ENCODE measurements at regions not wholly inside any gene's neighbourhood (a gene's known extent, or its start where the extent isn't known, plus 50 kb on each side); places are given as distances from the start of the nearest gene placed in this dataset.

DNA sequence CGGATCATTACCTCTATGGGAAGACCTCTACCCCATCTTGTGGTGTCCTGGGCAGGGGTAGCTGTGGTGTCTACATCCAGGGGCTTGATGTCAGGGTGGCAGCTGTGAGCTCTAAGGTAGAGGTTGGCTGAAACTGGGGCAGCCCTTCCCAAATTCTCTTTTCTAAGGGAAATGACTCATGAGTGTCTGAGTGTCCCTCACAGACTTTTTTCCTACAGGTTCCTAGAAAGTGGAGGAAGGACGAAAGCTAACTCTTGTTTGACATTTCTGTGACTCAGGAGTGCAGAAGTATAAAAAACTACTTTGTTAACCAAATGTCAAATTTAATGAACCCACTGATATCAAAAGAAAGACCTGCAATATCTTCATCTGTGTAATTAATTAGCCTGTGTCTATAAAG is 481.5 kb downstream of the PDCD6IP start:
- no peak for DNase-seq (ENCODE audit: low read depth in 1 of 2, low spot score in 1 of 2)
- no peak overlapping the region for H3K4me3 ChIP-seq (replicated peaks; ENCODE audit: insufficient read depth, low read length)
- no peak overlapping the region for H3K27ac ChIP-seq (replicated peaks)
- no peak for TF ChIP-seq SPI1 (IDR thresholded peaks at IDR 0.05; ENCODE audit: borderline replicate concordance, low read depth)
- H3K27me3 ChIP-seq (ENCODE audit: insufficient read depth, poor library complexity, severe bottlenecking) = no peaks in the 10 kb centered on the region

DNA sequence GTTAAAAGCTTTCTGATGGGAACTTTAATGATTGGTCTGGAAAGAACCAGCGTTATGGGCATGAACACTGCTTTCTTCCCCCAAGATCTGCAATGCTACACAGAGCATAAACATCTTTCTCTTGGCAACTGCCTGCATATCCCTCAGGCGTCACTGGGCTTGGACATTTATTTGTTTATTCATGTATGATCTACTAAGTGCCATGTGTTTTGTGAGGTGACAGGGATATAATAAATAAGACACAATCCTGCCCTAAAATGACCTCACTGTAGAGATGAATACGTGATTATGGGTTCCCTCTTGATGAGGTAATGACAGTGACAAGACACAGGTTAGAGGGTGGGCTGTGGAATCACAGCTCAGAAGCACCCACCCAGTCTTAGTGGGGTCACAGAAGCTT is 485.3 kb downstream of the PDCD6IP start:
- DNase-seq (ENCODE audit: low read depth in 1 of 2, low spot score in 1 of 2) = no peak
- H3K27ac ChIP-seq (replicated peaks) = no peak overlapping the region
- TF ChIP-seq, protein P1, sequence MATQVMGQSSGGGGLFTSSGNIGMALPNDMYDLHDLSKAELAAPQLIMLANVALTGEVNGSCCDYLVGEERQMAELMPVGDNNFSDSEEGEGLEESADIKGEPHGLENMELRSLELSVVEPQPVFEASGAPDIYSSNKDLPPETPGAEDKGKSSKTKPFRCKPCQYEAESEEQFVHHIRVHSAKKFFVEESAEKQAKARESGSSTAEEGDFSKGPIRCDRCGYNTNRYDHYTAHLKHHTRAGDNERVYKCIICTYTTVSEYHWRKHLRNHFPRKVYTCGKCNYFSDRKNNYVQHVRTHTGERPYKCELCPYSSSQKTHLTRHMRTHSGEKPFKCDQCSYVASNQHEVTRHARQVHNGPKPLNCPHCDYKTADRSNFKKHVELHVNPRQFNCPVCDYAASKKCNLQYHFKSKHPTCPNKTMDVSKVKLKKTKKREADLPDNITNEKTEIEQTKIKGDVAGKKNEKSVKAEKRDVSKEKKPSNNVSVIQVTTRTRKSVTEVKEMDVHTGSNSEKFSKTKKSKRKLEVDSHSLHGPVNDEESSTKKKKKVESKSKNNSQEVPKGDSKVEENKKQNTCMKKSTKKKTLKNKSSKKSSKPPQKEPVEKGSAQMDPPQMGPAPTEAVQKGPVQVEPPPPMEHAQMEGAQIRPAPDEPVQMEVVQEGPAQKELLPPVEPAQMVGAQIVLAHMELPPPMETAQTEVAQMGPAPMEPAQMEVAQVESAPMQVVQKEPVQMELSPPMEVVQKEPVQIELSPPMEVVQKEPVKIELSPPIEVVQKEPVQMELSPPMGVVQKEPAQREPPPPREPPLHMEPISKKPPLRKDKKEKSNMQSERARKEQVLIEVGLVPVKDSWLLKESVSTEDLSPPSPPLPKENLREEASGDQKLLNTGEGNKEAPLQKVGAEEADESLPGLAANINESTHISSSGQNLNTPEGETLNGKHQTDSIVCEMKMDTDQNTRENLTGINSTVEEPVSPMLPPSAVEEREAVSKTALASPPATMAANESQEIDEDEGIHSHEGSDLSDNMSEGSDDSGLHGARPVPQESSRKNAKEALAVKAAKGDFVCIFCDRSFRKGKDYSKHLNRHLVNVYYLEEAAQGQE (IDR thresholded peaks at IDR 0.05; ENCODE audit: insufficient replicate concordance, low read depth) = no peak
- no peaks in the 10 kb centered on the region for H3K27me3 ChIP-seq (ENCODE audit: insufficient read depth, poor library complexity, severe bottlenecking)
- no peak overlapping the region for H3K4me3 ChIP-seq (replicated peaks; ENCODE audit: insufficient read depth, low read length)

DNA sequence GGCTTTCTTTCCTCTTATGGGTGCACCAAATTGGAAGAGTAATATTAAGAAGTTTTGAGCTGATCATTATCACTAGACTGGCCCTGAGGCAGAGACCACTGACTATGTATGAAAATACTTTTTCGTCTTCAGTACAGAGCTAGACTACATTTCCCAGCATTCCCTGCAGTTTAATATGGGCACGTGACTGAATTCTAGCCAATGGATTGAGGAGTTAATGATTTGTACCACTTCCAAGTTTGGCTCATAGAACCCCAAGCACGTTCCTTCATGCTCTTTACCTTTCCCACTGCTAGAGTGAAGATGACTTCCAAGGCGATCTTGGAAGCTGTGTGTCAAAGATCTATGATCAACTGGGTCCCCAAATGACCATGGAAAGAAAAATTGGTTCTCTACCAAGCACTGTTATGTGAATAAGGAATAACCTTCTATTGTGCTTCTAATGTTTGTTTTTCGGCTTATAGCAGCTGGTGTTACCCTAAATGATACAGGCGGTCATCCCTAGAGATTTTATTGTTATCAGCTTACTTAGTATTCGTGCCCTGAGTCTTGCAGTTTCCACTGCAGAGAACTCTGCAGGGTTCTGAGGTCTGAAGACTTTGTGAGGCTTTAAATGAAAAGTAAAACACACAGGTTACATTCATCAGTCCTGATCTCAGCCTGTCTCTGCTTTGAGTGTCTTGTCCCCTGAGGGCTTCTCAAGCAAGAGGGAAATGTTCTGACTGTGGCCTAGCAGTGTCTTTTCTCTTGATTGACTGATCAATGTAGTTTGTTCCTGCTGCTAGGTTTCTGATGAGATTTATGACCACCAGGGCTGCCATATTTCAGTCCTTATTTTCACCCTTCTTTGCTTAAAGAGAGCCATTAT is 486.8 kb downstream of the PDCD6IP start:
- no peak for DNase-seq (ENCODE audit: low read depth in 1 of 2, low spot score in 1 of 2)
- no peak overlapping the region for H3K27ac ChIP-seq (replicated peaks)

DNA sequence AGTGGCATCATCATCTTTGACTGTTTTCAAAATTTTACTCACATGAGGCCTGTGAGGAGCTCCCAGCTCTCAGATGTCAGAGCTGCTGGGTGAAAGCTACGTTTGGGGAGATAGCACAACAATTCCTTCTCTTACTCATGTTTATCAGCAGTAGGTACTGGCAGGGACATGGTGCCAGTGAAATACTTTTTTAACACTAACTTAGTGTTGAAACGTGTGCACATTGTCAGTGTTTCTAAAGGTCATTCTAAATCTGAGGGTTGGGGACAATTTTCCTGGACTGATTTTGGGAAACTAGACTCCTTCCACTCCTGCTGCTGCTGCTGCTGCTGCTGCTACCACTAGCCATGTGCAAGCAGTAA is 487.4 kb downstream of the PDCD6IP start:
- H3K4me3 ChIP-seq (replicated peaks; ENCODE audit: insufficient read depth, low read length) = no peak overlapping the region
- no peak overlapping the region for H3K27ac ChIP-seq (replicated peaks)
- TF ChIP-seq GABPA (IDR thresholded peaks at IDR 0.05; ENCODE audit: low read depth) = no peak
- TF ChIP-seq POLR2AphosphoS5 (IDR thresholded peaks at IDR 0.05; ENCODE audit: low read depth) = no peak
- TF ChIP-seq, protein P2, sequence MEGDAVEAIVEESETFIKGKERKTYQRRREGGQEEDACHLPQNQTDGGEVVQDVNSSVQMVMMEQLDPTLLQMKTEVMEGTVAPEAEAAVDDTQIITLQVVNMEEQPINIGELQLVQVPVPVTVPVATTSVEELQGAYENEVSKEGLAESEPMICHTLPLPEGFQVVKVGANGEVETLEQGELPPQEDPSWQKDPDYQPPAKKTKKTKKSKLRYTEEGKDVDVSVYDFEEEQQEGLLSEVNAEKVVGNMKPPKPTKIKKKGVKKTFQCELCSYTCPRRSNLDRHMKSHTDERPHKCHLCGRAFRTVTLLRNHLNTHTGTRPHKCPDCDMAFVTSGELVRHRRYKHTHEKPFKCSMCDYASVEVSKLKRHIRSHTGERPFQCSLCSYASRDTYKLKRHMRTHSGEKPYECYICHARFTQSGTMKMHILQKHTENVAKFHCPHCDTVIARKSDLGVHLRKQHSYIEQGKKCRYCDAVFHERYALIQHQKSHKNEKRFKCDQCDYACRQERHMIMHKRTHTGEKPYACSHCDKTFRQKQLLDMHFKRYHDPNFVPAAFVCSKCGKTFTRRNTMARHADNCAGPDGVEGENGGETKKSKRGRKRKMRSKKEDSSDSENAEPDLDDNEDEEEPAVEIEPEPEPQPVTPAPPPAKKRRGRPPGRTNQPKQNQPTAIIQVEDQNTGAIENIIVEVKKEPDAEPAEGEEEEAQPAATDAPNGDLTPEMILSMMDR (IDR thresholded peaks at IDR 0.05; ENCODE audit: insufficient read depth, low read length) = no peak
- no peak for TF ChIP-seq SPI1 (IDR thresholded peaks at IDR 0.05; ENCODE audit: borderline replicate concordance, low read depth)
- TF ChIP-seq, protein P1 (IDR thresholded peaks at IDR 0.05; ENCODE audit: insufficient replicate concordance, low read depth) = no peak
- no peak for DNase-seq (ENCODE audit: low read depth in 1 of 2, low spot score in 1 of 2)
- H3K27me3 ChIP-seq (ENCODE audit: insufficient read depth, poor library complexity, severe bottlenecking) = no peaks in the 10 kb centered on the region

More for the DNA sequence above, 486.8 kb downstream of the PDCD6IP start:
- no peak for TF ChIP-seq SPI1 (IDR thresholded peaks at IDR 0.05; ENCODE audit: borderline replicate concordance, low read depth)
- TF ChIP-seq, protein P2 (IDR thresholded peaks at IDR 0.05; ENCODE audit: insufficient read depth, low read length) = no peak
- TF ChIP-seq GABPA (IDR thresholded peaks at IDR 0.05; ENCODE audit: low read depth) = no peak
- Histone ChIP-seq H3K27me3 (ENCODE audit: insufficient read depth, poor library complexity, severe bottlenecking) (no peaks in the 10 kb centered on the region), H3K4me3 (replicated peaks; ENCODE audit: insufficient read depth, low read length) (no peak overlapping the region)

Data from HL-60 (cell line).